ENCODE measurements at regions not wholly inside any gene's neighbourhood (a gene's known extent, or its start where the extent isn't known, plus 50 kb on each side); places are given as distances from the start of the nearest gene placed in this dataset.

GRCh38 chr18:64949885-64950284, 800.9 kb upstream of the CDH7 start:
- H3K4me2 ChIP-seq (ENCODE audit: insufficient read depth, insufficient read length, low read length): no peak overlapping the region

More at GRCh38 chr18:64949885-64950284, 800.9 kb upstream of the CDH7 start:
- TF ChIP-seq CTCF (conservative IDR thresholded peaks at IDR 0.05): no peak
- no peaks in the 10 kb centered on the region for H3K4me1 ChIP-seq (ENCODE audit: insufficient read depth, low read length)
- no peaks in the 10 kb centered on the region for H3K79me1 ChIP-seq (ENCODE audit: insufficient read depth, low read depth, low read length, poor library complexity, severe bottlenecking)
- Mint-ChIP-seq H3K27me3 (ENCODE audit: low read depth) (no peaks in the 10 kb centered on the region), H3K9me3 (peaks cover 32 to 37% of the 10 kb centered on the region in 2 experiments), H3K27ac (no peak overlapping the region), H3K4me1 (peaks cover 0 to 3% of the 10 kb centered on the region in 2 experiments; a peak in 1 of 4 replicates), H3K4me3 (no peak overlapping the region), H3K36me3 (ENCODE audit: insufficient read depth in 1 of 3, low read depth in 3 of 3) (peaks cover 19 to 35% (median 20%) of the 10 kb centered on the region in 3 experiments)
- no peak overlapping the region for H2BK15ac ChIP-seq (ENCODE audit: low read depth, low read length)
- no peak overlapping the region for H3K23ac ChIP-seq (ENCODE audit: insufficient read length, low read depth, low read length)
- no peak overlapping the region for H3K27ac ChIP-seq (ENCODE audit: insufficient read length, low read depth, low read length)
- WGBS (ENCODE audit: extremely low coverage, insufficient read length, low lambda C conversion rate): no CpG with 5 or more reads among the region's 4 CpGs
- H3K9ac ChIP-seq (ENCODE audit: extremely low read depth, insufficient read length, low read length): no peak overlapping the region
- H4K91ac ChIP-seq (ENCODE audit: insufficient read length, low read depth, low read length): no peak overlapping the region
- no peak overlapping the region for H4K5ac ChIP-seq (ENCODE audit: insufficient read length, low read depth, low read length)
- no peak overlapping the region for H2BK12ac ChIP-seq (ENCODE audit: insufficient read length, low read depth, low read length)
- H3K18ac ChIP-seq (ENCODE audit: insufficient read length, low read depth, low read length): no peak overlapping the region
- H3K27me3 ChIP-seq (ENCODE audit: insufficient read depth, low read length): no peaks in the 10 kb centered on the region
- H3T11ph ChIP-seq (ENCODE audit: low read length): no peak overlapping the region
- H2BK5ac ChIP-seq (ENCODE audit: insufficient read length, low read length): no peak overlapping the region
- no peak for DNase-seq
- no peak overlapping the region for H2AFZ ChIP-seq (ENCODE audit: low read length)
- no peaks in the 10 kb centered on the region for H3K79me2 ChIP-seq (ENCODE audit: insufficient read depth, low read length)
- H3K9me3 ChIP-seq (ENCODE audit: control insufficient read depth, low read depth, low read length): peaks cover 15% of the 10 kb centered on the region
- no peak overlapping the region for H2AK5ac ChIP-seq (ENCODE audit: insufficient read length, low read length)
- H3K14ac ChIP-seq (ENCODE audit: insufficient read depth, low read length): no peak overlapping the region
- H2BK120ac ChIP-seq (ENCODE audit: low read depth, low read length, poor library complexity, severe bottlenecking): no peak overlapping the region
- H2BK20ac ChIP-seq (ENCODE audit: low read depth, low read length, poor library complexity, severe bottlenecking): no peak overlapping the region
- no peak overlapping the region for H3K4ac ChIP-seq (ENCODE audit: low read depth, low read length)
- H4K8ac ChIP-seq (replicated peaks; ENCODE audit: insufficient read length, low read depth, low read length): no peak overlapping the region
- no peak overlapping the region for H3K56ac ChIP-seq (ENCODE audit: insufficient read length, low read depth, low read length)
- H4K20me1 ChIP-seq (ENCODE audit: control insufficient read depth, insufficient read depth, insufficient read length): no peaks in the 10 kb centered on the region
- no peaks in the 10 kb centered on the region for H3K23me2 ChIP-seq (ENCODE audit: insufficient read length, low read depth, low read length, poor library complexity, severe bottlenecking)
